H9 (cell line): ENCODE measurements at regions not wholly inside any gene's neighbourhood (a gene's known extent, or its start where the extent isn't known, plus 50 kb on each side); places are given as distances from the start of the nearest gene placed in this dataset.

ENCODE experiments used
- DNase-seq: peaks from one replicate; pipeline ENCODE4 v3.0.0-alpha.2; 2017
- H2AFZ ChIP-seq: one replicate; pipeline ENCODE4 v1.6.1; 2013; ENCODE audit warnings: mild to moderate bottlenecking, low read length, control low read depth, moderate library complexity
- H2AK5ac ChIP-seq: 2 replicates; pipeline ENCODE4 v1.6.1; 2013; ENCODE audit warnings: low read length, control low read depth, mixed read lengths; ENCODE audit not compliant: insufficient read length
- H2BK120ac ChIP-seq: one replicate; pipeline ENCODE4 v1.6.1; 2013; ENCODE audit warnings: low read depth, mild to moderate bottlenecking, low read length, control low read depth, inconsistent platforms; ENCODE audit not compliant: poor library complexity, severe bottlenecking
- H2BK12ac ChIP-seq: 2 replicates; pipeline ENCODE4 v1.6.1; 2013; ENCODE audit warnings: low read length, control low read depth, mixed read lengths, low read depth; ENCODE audit not compliant: insufficient read length
- H2BK15ac ChIP-seq: 2 replicates; pipeline ENCODE4 v1.6.1; 2013; ENCODE audit warnings: low read depth, low read length, control low read depth
- H2BK20ac ChIP-seq: one replicate; pipeline ENCODE4 v1.6.1; 2013; ENCODE audit warnings: low read depth, mild to moderate bottlenecking, low read length, control low read depth, inconsistent platforms; ENCODE audit not compliant: poor library complexity, severe bottlenecking
- H2BK5ac ChIP-seq: 2 replicates; pipeline ENCODE4 v1.6.1; 2013; ENCODE audit warnings: low read length, control low read depth, mixed read lengths; ENCODE audit not compliant: insufficient read length
- H3K14ac ChIP-seq: 2 replicates; pipeline ENCODE4 v1.6.1; 2013; ENCODE audit warnings: low read length, control low read depth; ENCODE audit not compliant: insufficient read depth
- H3K18ac ChIP-seq: 2 replicates; pipeline ENCODE4 v1.6.1; 2013; ENCODE audit warnings: low read depth, mild to moderate bottlenecking, mixed read lengths, low read length, control low read depth; ENCODE audit not compliant: insufficient read length
- H3K23ac ChIP-seq: 2 replicates; pipeline ENCODE4 v1.6.1; 2013; ENCODE audit warnings: low read length, control low read depth, mixed read lengths, low read depth; ENCODE audit not compliant: insufficient read length
- H3K23me2 ChIP-seq: 2 replicates; pipeline ENCODE4 v1.6.1; 2013; ENCODE audit warnings: low read depth, mild to moderate bottlenecking, mixed read lengths, low read length, control low read depth; ENCODE audit not compliant: insufficient read length, poor library complexity, severe bottlenecking
- H3K27ac ChIP-seq: 2 replicates; pipeline ENCODE4 v1.5.1; 2013; ENCODE audit warnings: low read length, control low read depth, mixed read lengths, low read depth; ENCODE audit not compliant: insufficient read length
- H3K27me3 ChIP-seq: 2 replicates; pipeline ENCODE4 v1.6.1; 2013; ENCODE audit warnings: low read length, control low read depth, inconsistent platforms; ENCODE audit not compliant: insufficient read depth
- H3K4ac ChIP-seq: 2 replicates; pipeline ENCODE4 v1.6.1; 2013; ENCODE audit warnings: low read depth, mild to moderate bottlenecking, control low read depth, inconsistent platforms, low read length, moderate library complexity
- H3K4me1 ChIP-seq: 2 replicates; pipeline ENCODE4 v1.6.1; 2013; ENCODE audit warnings: low read length, control low read depth, inconsistent platforms; ENCODE audit not compliant: insufficient read depth
- H3K4me2 ChIP-seq: 2 replicates; pipeline ENCODE4 v1.6.1; 2013; ENCODE audit warnings: low read length, control low read depth, mixed read lengths; ENCODE audit not compliant: insufficient read length, insufficient read depth
- H3K56ac ChIP-seq: 2 replicates; pipeline ENCODE4 v1.6.1; 2013; ENCODE audit warnings: low read depth, mild to moderate bottlenecking, mixed read lengths, low read length, control low read depth; ENCODE audit not compliant: insufficient read length
- H3K79me1 ChIP-seq: 2 replicates; pipeline ENCODE4 v1.6.1; 2013; ENCODE audit warnings: low read depth, mild to moderate bottlenecking, moderate library complexity, low read length, control low read depth, inconsistent platforms; ENCODE audit not compliant: insufficient read depth, poor library complexity, severe bottlenecking
- H3K79me2 ChIP-seq: 2 replicates; pipeline ENCODE4 v1.6.1; 2013; ENCODE audit warnings: low read length, control low read depth, inconsistent platforms; ENCODE audit not compliant: insufficient read depth
- H3K9ac ChIP-seq: 2 replicates; pipeline ENCODE4 v1.6.1; 2013; ENCODE audit warnings: low read length, control low read depth, mixed read lengths; ENCODE audit not compliant: insufficient read length; ENCODE audit errors: extremely low read depth
- H3K9me3 ChIP-seq: one replicate; pipeline ENCODE4 v1.6.1; 2013; ENCODE audit warnings: low read depth, low read length, inconsistent platforms; ENCODE audit not compliant: control insufficient read depth
- H3T11ph ChIP-seq: one replicate; pipeline ENCODE4 v1.6.1; 2013; ENCODE audit warnings: mild to moderate bottlenecking, low read length, control low read depth, inconsistent platforms
- H4K20me1 ChIP-seq: one replicate; pipeline ENCODE4 v1.6.1; 2013; ENCODE audit not compliant: control insufficient read depth, insufficient read length, insufficient read depth
- H4K5ac ChIP-seq: 2 replicates; pipeline ENCODE4 v1.6.1; 2013; ENCODE audit warnings: low read depth, mild to moderate bottlenecking, mixed read lengths, low read length, control low read depth; ENCODE audit not compliant: insufficient read length
- H4K8ac ChIP-seq: replicated peaks from 2 replicates; pipeline ENCODE4 v1.6.1; 2013; ENCODE audit warnings: low read length, control low read depth, mixed read lengths, low read depth; ENCODE audit not compliant: insufficient read length
- H4K91ac ChIP-seq: 2 replicates; pipeline ENCODE4 v1.6.1; 2013; ENCODE audit warnings: low read depth, mild to moderate bottlenecking, moderate library complexity, mixed read lengths, low read length, control low read depth; ENCODE audit not compliant: insufficient read length
- H3K27ac Mint-ChIP-seq, 3 experiments: 2 replicates in 2 of 3; 3 replicates in 1 of 3; pipeline ENCODE4 v1.8.0; 2020 to 2021; ENCODE audit warnings: mixed read lengths in 3 of 3, mild to moderate bottlenecking in 1 of 3, moderate library complexity in 1 of 3
- H3K27me3 Mint-ChIP-seq: 2 replicates; pipeline ENCODE4 v1.8.0; 2021; ENCODE audit warnings: low read depth, mild to moderate bottlenecking, moderate library complexity, mixed read lengths
- H3K36me3 Mint-ChIP-seq, 3 experiments: 2 replicates in 2 of 3; 3 replicates in 1 of 3; pipeline ENCODE4 v1.8.0; 2020 to 2021; ENCODE audit warnings: low read depth in 3 of 3, mixed read lengths in 3 of 3; ENCODE audit not compliant: insufficient read depth in 1 of 3
- H3K4me1 Mint-ChIP-seq, 2 experiments: 2 replicates each; pipeline ENCODE4 v1.8.0; 2020; ENCODE audit warnings: mixed read lengths in 2 of 2
- H3K4me3 Mint-ChIP-seq, 2 experiments: 2 replicates in 1 of 2; 3 replicates in 1 of 2; pipeline ENCODE4 v1.8.0; 2020 to 2021; ENCODE audit warnings: mild to moderate bottlenecking in 2 of 2, mixed read lengths in 2 of 2, moderate library complexity in 1 of 2
- H3K9me3 Mint-ChIP-seq, 2 experiments: 2 replicates in 1 of 2; 3 replicates in 1 of 2; pipeline ENCODE4 v1.8.0; 2020; ENCODE audit warnings: mild to moderate bottlenecking in 2 of 2, mixed read lengths in 2 of 2, moderate library complexity in 1 of 2
- WGBS: extraction: QIAGEN DNeasy Blood & Tissue Kit; methylation state at CpG from one replicate; pipeline ENCODE4 v1.1.7; 2013; ENCODE audit warnings: missing lambda C conversion rate, low lambda C conversion rate, mixed read lengths; ENCODE audit not compliant: insufficient read length; ENCODE audit errors: extremely low coverage; 5-methylcytosine and 5-hydroxymethylcytosine counted together
- TF ChIP-seq, protein P1 (sequence below): fragments of 200-600 bp; sonication (generic); conservative IDR thresholded peaks from 3 replicates; pipeline ENCODE4 v1.8.0; 2021; ENCODE audit warnings: antibody characterized with exemption, mild to moderate bottlenecking

- no peak overlapping the region for H2BK15ac ChIP-seq
- no peak overlapping the region for H3K23ac ChIP-seq
- H3K18ac ChIP-seq = no peak overlapping the region
- Mint-ChIP-seq H3K4me3 (no peak overlapping the region), H3K9me3 (peaks cover 27 to 33% of the 10 kb centered on the region in 2 experiments), H3K4me1 (no peaks in the 10 kb centered on the region), H3K27me3 (peaks cover 4% of the 10 kb centered on the region), H3K36me3 (peaks cover 2 to 23% (median 15%) of the 10 kb centered on the region in 3 experiments; a peak in 6 of 7 replicates), H3K27ac (no peak overlapping the region)
- no peak overlapping the region for H4K91ac ChIP-seq
- no peak overlapping the region for H4K5ac ChIP-seq
- H3K4ac ChIP-seq = no peak overlapping the region
- no peaks in the 10 kb centered on the region for H3K79me1 ChIP-seq
- no peaks in the 10 kb centered on the region for H3K9me3 ChIP-seq
- H3K23me2 ChIP-seq = no peaks in the 10 kb centered on the region
- H3K27ac ChIP-seq = no peak overlapping the region
- no peak overlapping the region for H2BK120ac ChIP-seq
- H3T11ph ChIP-seq = no peak overlapping the region
- no peaks in the 10 kb centered on the region for H4K20me1 ChIP-seq
- H2AK5ac ChIP-seq = no peak overlapping the region
- H3K56ac ChIP-seq = no peak overlapping the region
- H3K4me2 ChIP-seq = no peak overlapping the region
- no peaks in the 10 kb centered on the region for H3K27me3 ChIP-seq
- H3K4me1 ChIP-seq = no peaks in the 10 kb centered on the region
- H2AFZ ChIP-seq = no peak overlapping the region
- no peak for DNase-seq
- no peak overlapping the region for H2BK12ac ChIP-seq
- no peak overlapping the region for H4K8ac ChIP-seq
- H2BK5ac ChIP-seq = no peak overlapping the region
- no peak overlapping the region for H3K9ac ChIP-seq
- H3K14ac ChIP-seq = no peak overlapping the region
- no peaks in the 10 kb centered on the region for H3K79me2 ChIP-seq
- H2BK20ac ChIP-seq = no peak overlapping the region
- TF ChIP-seq, protein P1, sequence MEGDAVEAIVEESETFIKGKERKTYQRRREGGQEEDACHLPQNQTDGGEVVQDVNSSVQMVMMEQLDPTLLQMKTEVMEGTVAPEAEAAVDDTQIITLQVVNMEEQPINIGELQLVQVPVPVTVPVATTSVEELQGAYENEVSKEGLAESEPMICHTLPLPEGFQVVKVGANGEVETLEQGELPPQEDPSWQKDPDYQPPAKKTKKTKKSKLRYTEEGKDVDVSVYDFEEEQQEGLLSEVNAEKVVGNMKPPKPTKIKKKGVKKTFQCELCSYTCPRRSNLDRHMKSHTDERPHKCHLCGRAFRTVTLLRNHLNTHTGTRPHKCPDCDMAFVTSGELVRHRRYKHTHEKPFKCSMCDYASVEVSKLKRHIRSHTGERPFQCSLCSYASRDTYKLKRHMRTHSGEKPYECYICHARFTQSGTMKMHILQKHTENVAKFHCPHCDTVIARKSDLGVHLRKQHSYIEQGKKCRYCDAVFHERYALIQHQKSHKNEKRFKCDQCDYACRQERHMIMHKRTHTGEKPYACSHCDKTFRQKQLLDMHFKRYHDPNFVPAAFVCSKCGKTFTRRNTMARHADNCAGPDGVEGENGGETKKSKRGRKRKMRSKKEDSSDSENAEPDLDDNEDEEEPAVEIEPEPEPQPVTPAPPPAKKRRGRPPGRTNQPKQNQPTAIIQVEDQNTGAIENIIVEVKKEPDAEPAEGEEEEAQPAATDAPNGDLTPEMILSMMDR = no peak
- WGBS = no CpG with 5 or more reads among the region's 1 CpG
These were observed 157.6 kb downstream of the LRATD1 start for GRCh38 chr2:14790041-14790640.
